Progenitor cell of endocrine pancreas (in vitro differentiated cells): ENCODE measurements at regions not wholly inside any gene's neighbourhood (a gene's known extent, or its start where the extent isn't known, plus 50 kb on each side); places are given as distances from the start of the nearest gene placed in this dataset.

Experiments
- DNase-seq: peaks from one replicate; pipeline ENCODE4 v3.0.0; 2021; ENCODE audit warnings: low spot score; ENCODE audit not compliant: unreplicated experiment
- H3K27ac Mint-ChIP-seq: 2 replicates; pipeline ENCODE4 v1.8.0; 2021; ENCODE audit warnings: mild to moderate bottlenecking, moderate library complexity, mixed read lengths
- H3K27me3 Mint-ChIP-seq: 2 replicates; pipeline ENCODE4 v1.8.0; 2021; ENCODE audit warnings: mixed read lengths
- H3K36me3 Mint-ChIP-seq: 2 replicates; pipeline ENCODE4 v1.8.0; 2022; ENCODE audit warnings: mixed read lengths; ENCODE audit not compliant: insufficient read depth
- H3K4me1 Mint-ChIP-seq: 2 replicates; pipeline ENCODE4 v1.8.0; 2021; ENCODE audit warnings: low read depth, mixed read lengths
- H3K4me3 Mint-ChIP-seq: 2 replicates; pipeline ENCODE4 v1.8.0; 2021; ENCODE audit warnings: low read depth, mild to moderate bottlenecking, moderate library complexity, mixed read lengths
- H3K9me3 Mint-ChIP-seq: 2 replicates; pipeline ENCODE4 v1.8.0; 2021; ENCODE audit warnings: low read depth, mixed read lengths
- TF ChIP-seq, protein P1 (sequence below): fragments of 200-600 bp; sonication (generic); IDR thresholded peaks from one replicate; pipeline ENCODE4 v1.5.0; 2021; ENCODE audit warnings: antibody characterized with exemption, mild to moderate bottlenecking; ENCODE audit not compliant: unreplicated experiment

DNA sequence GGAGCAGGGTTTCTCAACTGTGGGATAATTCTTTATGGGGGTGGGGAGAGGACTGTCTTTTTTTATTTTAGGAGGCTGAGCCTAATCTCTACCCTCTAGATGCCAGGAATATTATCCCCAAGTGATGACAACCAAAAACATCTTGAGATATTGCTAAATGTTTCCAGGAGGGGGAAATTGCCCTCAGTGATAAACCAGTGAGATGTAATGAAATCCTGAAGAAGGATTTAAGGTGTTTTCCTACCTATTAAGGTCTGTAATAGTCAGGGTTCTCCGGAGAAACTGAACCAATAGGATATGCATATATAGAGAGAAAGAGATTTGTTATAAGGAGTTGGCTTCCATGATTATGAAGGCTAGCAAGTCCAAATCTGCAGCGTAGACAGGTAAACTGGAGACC lies 208.3 kb upstream of the MIR17HG start:
- Mint-ChIP-seq H3K4me3 (no peak overlapping the region), H3K9me3 (no peaks in the 10 kb centered on the region), H3K27me3 (no peaks in the 10 kb centered on the region), H3K27ac (no peak overlapping the region), H3K4me1 (peaks cover 69% of the 10 kb centered on the region), H3K36me3 (no peaks in the 10 kb centered on the region)
- TF ChIP-seq, protein P1, sequence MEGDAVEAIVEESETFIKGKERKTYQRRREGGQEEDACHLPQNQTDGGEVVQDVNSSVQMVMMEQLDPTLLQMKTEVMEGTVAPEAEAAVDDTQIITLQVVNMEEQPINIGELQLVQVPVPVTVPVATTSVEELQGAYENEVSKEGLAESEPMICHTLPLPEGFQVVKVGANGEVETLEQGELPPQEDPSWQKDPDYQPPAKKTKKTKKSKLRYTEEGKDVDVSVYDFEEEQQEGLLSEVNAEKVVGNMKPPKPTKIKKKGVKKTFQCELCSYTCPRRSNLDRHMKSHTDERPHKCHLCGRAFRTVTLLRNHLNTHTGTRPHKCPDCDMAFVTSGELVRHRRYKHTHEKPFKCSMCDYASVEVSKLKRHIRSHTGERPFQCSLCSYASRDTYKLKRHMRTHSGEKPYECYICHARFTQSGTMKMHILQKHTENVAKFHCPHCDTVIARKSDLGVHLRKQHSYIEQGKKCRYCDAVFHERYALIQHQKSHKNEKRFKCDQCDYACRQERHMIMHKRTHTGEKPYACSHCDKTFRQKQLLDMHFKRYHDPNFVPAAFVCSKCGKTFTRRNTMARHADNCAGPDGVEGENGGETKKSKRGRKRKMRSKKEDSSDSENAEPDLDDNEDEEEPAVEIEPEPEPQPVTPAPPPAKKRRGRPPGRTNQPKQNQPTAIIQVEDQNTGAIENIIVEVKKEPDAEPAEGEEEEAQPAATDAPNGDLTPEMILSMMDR = no peak
- DNase-seq = no peak

DNA sequence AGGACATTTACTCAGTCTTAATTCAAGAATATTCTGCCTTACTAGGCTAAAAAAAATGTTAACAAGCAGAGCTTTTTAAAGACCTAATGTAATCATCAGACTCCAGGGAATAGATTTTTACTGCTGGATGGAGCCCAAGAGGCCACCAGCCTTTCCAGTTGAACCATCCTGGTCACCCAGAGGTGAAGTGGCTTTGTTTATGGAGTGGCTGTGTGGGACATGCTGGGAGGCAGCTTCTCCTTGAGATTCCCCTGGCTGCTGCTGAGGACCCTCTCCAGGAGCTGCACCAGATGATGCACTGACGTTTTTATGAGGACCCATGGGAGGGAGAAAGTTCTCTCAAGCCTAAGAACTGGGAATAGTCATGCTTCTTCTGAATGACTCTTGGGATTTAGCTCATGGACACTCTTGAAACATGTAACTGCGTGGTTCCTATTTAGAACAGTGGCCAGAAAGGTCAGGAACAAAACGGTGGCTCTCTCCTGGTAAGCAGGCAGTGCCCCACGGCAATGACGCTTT lies 205.9 kb upstream of the MIR17HG start:
- no peaks in the 10 kb centered on the region for H3K27me3 Mint-ChIP-seq
- no peaks in the 10 kb centered on the region for H3K9me3 Mint-ChIP-seq
- peak overlapping the region; percentile 72 for H3K27ac Mint-ChIP-seq
- no peaks in the 10 kb centered on the region for H3K36me3 Mint-ChIP-seq
- TF ChIP-seq, protein P1 = no peak
- H3K4me3 Mint-ChIP-seq = no peak overlapping the region
- DNase-seq = no peak
- peaks cover 55% of the 10 kb centered on the region for H3K4me1 Mint-ChIP-seq

DNA sequence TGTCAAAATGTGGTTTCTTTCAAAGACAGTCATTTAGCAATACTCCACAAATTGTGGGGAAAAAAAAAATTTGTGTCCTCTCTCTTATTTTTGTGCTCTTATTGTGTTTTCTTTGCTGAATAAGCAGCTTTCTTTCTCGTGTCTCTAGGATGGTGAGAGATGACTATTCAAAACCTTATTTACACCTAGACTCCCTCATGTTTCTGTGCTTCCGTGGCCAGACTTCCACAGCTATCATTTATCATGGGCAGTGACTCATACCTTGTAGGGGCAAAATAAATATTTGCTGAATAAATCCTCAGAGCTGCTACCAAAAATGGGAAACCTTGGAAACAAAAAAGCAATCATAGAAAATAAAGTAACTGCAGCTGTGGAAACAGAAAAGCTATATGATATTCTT lies 204.9 kb upstream of the MIR17HG start:
- Mint-ChIP-seq H3K4me1 (peaks cover 49% of the 10 kb centered on the region), H3K36me3 (no peaks in the 10 kb centered on the region), H3K4me3 (peak overlapping the region; percentile 9), H3K27me3 (no peaks in the 10 kb centered on the region), H3K9me3 (no peaks in the 10 kb centered on the region), H3K27ac (peak overlapping the region; percentile 86)
- TF ChIP-seq, protein P1 = no peak
- no peak for DNase-seq

DNA sequence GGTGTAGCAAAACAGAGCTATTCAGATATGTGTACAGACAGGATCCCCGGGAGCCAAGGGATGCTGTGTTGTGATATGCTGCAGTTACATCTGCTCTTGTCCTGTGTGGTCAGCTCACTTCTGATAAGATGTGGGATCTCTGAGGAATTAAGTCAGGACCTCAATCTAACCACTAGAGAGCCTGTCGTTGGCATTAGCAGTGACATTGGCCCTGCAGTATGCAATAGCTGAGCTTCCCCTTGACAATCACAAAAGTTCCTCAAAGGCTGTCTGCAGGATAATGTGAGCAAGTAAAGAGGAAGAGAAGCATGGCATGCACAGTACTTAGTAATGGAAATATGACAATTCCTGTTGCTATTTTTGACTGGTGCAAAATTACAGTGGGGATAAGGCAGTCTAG lies 203.4 kb upstream of the MIR17HG start:
- no peak for DNase-seq
- Mint-ChIP-seq H3K36me3 (no peaks in the 10 kb centered on the region), H3K4me1 (peaks cover 48% of the 10 kb centered on the region), H3K9me3 (no peaks in the 10 kb centered on the region), H3K27me3 (no peaks in the 10 kb centered on the region), H3K27ac (peak overlapping the region; percentile 13), H3K4me3 (no peak overlapping the region)
- TF ChIP-seq, protein P1 = no peak

DNA sequence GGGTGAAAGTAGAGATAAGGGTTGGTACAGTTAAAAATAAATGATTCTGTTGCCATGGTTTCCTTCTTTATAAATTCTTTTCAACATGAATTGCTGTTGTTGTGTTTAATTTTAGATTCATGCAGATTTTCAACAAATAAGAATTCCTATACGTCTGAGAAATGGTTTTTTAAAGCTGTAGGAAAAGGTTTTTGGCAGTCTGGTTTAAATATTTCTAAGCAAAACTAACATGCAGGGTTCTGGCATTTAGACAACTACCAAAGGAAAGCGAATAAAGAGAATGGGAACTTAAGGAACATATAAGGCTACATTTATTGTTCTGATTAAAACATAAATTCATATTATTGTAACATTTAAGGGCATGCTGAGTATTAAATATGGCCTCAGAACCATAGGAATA lies 203.0 kb upstream of the MIR17HG start:
- no peaks in the 10 kb centered on the region for H3K27me3 Mint-ChIP-seq

More for the DNA sequence above, 203.0 kb upstream of the MIR17HG start:
- peaks cover 45% of the 10 kb centered on the region for H3K4me1 Mint-ChIP-seq
- TF ChIP-seq, protein P1 = no peak
- H3K4me3 Mint-ChIP-seq = no peak overlapping the region
- peak overlapping the region; percentile 13 for H3K27ac Mint-ChIP-seq
- DNase-seq = no peak
- H3K9me3 Mint-ChIP-seq = no peaks in the 10 kb centered on the region
- no peaks in the 10 kb centered on the region for H3K36me3 Mint-ChIP-seq
